Activated CD8-positive, alpha-beta memory T cell treated with anti-CD3 and anti-CD28 coated beads, Interleukin-2, amount 50 U/mL, for 1 hour (primary cell): ENCODE measurements at regions not wholly inside any gene's neighbourhood (a gene's known extent, or its start where the extent isn't known, plus 50 kb on each side); places are given as distances from the start of the nearest gene placed in this dataset.

Source experiments
- DNase-seq: peaks from one replicate; pipeline ENCODE4 v3.0.0-alpha.2; 2020; ENCODE audit errors: extremely low read depth

GRCh38 chr3:94258851-94259250 is 196.0 kb downstream of the NSUN3 start:
- DNase-seq = no peak

- DNase-seq = no peak
Observed at GRCh38 chr3:94259291-94259690, 196.4 kb downstream of the NSUN3 start.

- no peak for DNase-seq
Observed at GRCh38 chr3:94269763-94270162, 206.9 kb downstream of the NSUN3 start.

- DNase-seq = no peak
Observed at GRCh38 chr3:94272016-94272415, 209.2 kb downstream of the NSUN3 start.

GRCh38 chr3:94280958-94281357 is 218.1 kb downstream of the NSUN3 start:
- DNase-seq = no peak

- no peak for DNase-seq
Observed at GRCh38 chr3:94285872-94286271, 223.0 kb downstream of the NSUN3 start.

- no peak for DNase-seq
Observed at GRCh38 chr3:94291686-94292085, 228.8 kb downstream of the NSUN3 start.

- DNase-seq = no peak
Observed at GRCh38 chr3:94292151-94292550, 229.3 kb downstream of the NSUN3 start.

- DNase-seq = no peak
Observed at GRCh38 chr3:94293793-94294195, 230.9 kb downstream of the NSUN3 start.

- DNase-seq = no peak
Observed at GRCh38 chr3:94294806-94295205, 231.9 kb downstream of the NSUN3 start.

GRCh38 chr3:94299716-94300115 is 236.9 kb downstream of the NSUN3 start:
- DNase-seq = no peak

GRCh38 chr3:94301366-94301765 is 238.5 kb downstream of the NSUN3 start:
- DNase-seq = no peak

GRCh38 chr3:94303266-94303665 is 240.4 kb downstream of the NSUN3 start:
- DNase-seq = no peak

GRCh38 chr3:94303897-94304296 is 241.0 kb downstream of the NSUN3 start:
- DNase-seq = no peak

GRCh38 chr3:94304954-94305353 is 242.1 kb downstream of the NSUN3 start:
- DNase-seq = no peak

- no peak for DNase-seq
Observed at GRCh38 chr3:94305835-94306611, 243.2 kb downstream of the NSUN3 start.

- DNase-seq = no peak
Observed at GRCh38 chr3:94307588-94307987, 244.7 kb downstream of the NSUN3 start.

- DNase-seq = no peak
Observed at GRCh38 chr3:94308767-94309166, 245.9 kb downstream of the NSUN3 start.

- no peak for DNase-seq
Observed at GRCh38 chr3:94310341-94311135, 247.7 kb downstream of the NSUN3 start.

- no peak for DNase-seq
Observed at GRCh38 chr3:94311651-94312050, 248.8 kb downstream of the NSUN3 start.

- DNase-seq = no peak
Observed at GRCh38 chr3:94314218-94314883, 251.5 kb downstream of the NSUN3 start.

GRCh38 chr3:94317017-94317416 is 254.2 kb downstream of the NSUN3 start:
- DNase-seq = no peak

GRCh38 chr3:94323596-94323995 is 260.7 kb downstream of the NSUN3 start:
- DNase-seq = no peak
